CD4-positive, CD25-positive, alpha-beta regulatory T cell (primary cell): ENCODE measurements at regions not wholly inside any gene's neighbourhood (a gene's known extent, or its start where the extent isn't known, plus 50 kb on each side); places are given as distances from the start of the nearest gene placed in this dataset.

Experiments
- ATAC-seq, 2 donors: fragments of 150-1000 bp; cut with Tn5 transposase; one replicate each; pipeline ENCODE4 v1.10.0; 2021; ENCODE audit warnings: low read depth in 2 of 2, moderate number of reproducible peaks in 2 of 2, moderate library complexity in 1 of 2
- DNase-seq, 3 donors: peaks; one replicate each; pipeline versions ENCODE4 v3.0.0 to v3.0.0-alpha.2; 2012 to 2022; ENCODE audit warnings: mixed read lengths in 1 of 3
- H3K27ac ChIP-seq: one replicate; pipeline ENCODE4 v1.7.0; 2013; ENCODE audit warnings: mild to moderate bottlenecking, low read length; ENCODE audit not compliant: insufficient read depth, poor library complexity, severe bottlenecking
- H3K27me3 ChIP-seq: one replicate; pipeline ENCODE4 v1.7.0; 2013; ENCODE audit warnings: low read length; ENCODE audit not compliant: control insufficient read depth, insufficient read depth
- H3K36me3 ChIP-seq: one replicate; pipeline ENCODE4 v1.7.0; 2013; ENCODE audit warnings: mild to moderate bottlenecking, low read length, moderate library complexity; ENCODE audit not compliant: control insufficient read depth, insufficient read depth
- H3K4me1 ChIP-seq: 2 replicates; pipeline ENCODE4 v1.7.0; 2013; ENCODE audit warnings: mild to moderate bottlenecking, low read length; ENCODE audit not compliant: insufficient read depth, control insufficient read depth, poor library complexity, severe bottlenecking
- H3K4me3 ChIP-seq: one replicate; pipeline ENCODE4 v1.7.0; 2013; ENCODE audit warnings: low read depth, mild to moderate bottlenecking, low read length, moderate library complexity
- H3K9me3 ChIP-seq, 2 experiments: 1 replicate in 1 of 2; 2 replicates in 1 of 2; pipeline ENCODE4 v1.7.0; 2013; ENCODE audit warnings: low read length in 2 of 2, mild to moderate bottlenecking in 1 of 2, moderate library complexity in 1 of 2; ENCODE audit not compliant: control insufficient read depth in 2 of 2
- H3K27ac Mint-ChIP-seq, 3 donors: one replicate each; pipeline ENCODE4 v1.8.0; 2020 to 2022; ENCODE audit warnings: mild to moderate bottlenecking in 3 of 3, mixed read lengths in 3 of 3, moderate library complexity in 2 of 3
- H3K27me3 Mint-ChIP-seq: one replicate; pipeline ENCODE4 v1.8.0; 2022; ENCODE audit warnings: mild to moderate bottlenecking, mixed read lengths
- H3K36me3 Mint-ChIP-seq: one replicate; pipeline ENCODE4 v1.8.0; 2020; ENCODE audit warnings: mixed read lengths
- H3K4me1 Mint-ChIP-seq, 4 donors: one replicate each; pipeline ENCODE4 v1.8.0; 2020 to 2022; ENCODE audit warnings: mixed read lengths in 4 of 4, mild to moderate bottlenecking in 1 of 4
- H3K4me3 Mint-ChIP-seq, 4 donors: one replicate each; pipeline ENCODE4 v1.8.0; 2020 to 2022; ENCODE audit warnings: mild to moderate bottlenecking in 4 of 4, mixed read lengths in 4 of 4, moderate library complexity in 3 of 4
- H3K9me3 Mint-ChIP-seq, 7 donors: one replicate each; pipeline ENCODE4 v1.8.0; 2020 to 2022; ENCODE audit warnings: mixed read lengths in 7 of 7, mild to moderate bottlenecking in 3 of 7, moderate library complexity in 2 of 7

DNA sequence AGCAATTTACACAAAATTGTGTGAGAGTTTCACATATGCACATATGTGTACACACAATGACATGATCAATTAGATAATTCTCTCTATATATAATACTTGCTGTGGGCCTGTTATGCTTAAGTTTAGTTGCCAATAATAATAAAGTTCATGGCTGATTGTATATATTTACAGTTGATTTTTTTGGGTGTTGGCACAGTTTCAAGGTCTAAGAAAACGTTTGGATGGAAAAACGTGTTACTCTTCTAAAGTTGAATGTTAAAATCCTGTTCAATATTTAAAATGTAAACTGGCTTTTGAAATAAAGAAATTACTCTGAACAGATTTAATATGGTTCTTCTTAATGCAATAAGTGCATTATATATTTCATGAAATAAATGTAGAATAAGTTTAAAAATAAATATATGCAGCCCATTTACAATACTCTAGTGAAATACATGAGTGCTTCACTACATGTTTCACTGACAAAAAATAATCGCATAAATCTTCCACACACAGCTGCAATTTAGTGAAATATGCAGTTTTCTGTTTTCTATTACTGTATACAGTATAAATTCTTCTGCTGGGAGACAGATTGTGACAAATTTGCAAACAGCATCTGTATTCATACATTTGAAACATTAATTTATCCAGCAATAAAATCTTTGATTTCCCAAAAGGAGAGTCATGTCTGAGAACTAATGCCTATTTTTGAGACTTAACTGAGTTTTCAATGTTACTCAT lies 586.9 kb upstream of the KLHL1 start:
- H3K36me3 ChIP-seq, result no peaks in the 10 kb centered on the region
- no peak for ATAC-seq

DNA sequence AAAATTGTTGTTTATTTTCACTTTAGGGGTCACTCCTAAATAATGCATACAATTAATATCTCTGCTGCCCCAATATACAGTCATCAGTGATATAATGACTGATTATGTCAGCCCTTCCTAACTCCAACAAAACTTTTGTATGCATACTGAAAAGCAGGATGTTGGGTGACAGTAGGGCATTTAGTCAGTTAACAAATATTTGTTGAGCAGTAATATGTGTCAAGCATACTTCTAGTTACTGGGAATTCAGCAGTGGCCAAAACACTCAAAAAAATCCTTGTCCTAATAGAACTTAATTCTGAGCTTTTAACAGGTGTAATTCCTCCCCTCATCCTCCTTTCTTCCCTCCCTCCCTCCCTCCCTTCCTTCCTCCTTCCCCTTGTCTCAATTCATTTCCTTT lies 560.7 kb upstream of the KLHL1 start:
- peaks cover 0 to 12% (median 4%) of the 10 kb centered on the region in 7 donors for H3K9me3 Mint-ChIP-seq
- no peaks in the 10 kb centered on the region for H3K4me1 ChIP-seq
- no peak overlapping the region for H3K27ac ChIP-seq
- no peaks in the 10 kb centered on the region for H3K36me3 Mint-ChIP-seq
- DNase-seq, result no peak
- no peak for ATAC-seq
- no peak overlapping the region for H3K4me3 Mint-ChIP-seq
- H3K4me1 Mint-ChIP-seq, result no peaks in the 10 kb centered on the region
- peaks cover 0 to 7% of the 10 kb centered on the region in 2 experiments for H3K9me3 ChIP-seq
- no peaks in the 10 kb centered on the region for H3K27me3 Mint-ChIP-seq
- H3K36me3 ChIP-seq, result no peaks in the 10 kb centered on the region
- H3K27me3 ChIP-seq, result no peaks in the 10 kb centered on the region
- no peak overlapping the region for H3K27ac Mint-ChIP-seq
- H3K4me3 ChIP-seq, result no peak overlapping the region

More for the DNA sequence above, 586.9 kb upstream of the KLHL1 start:
- Mint-ChIP-seq H3K27me3 (no peaks in the 10 kb centered on the region), H3K27ac (no peak overlapping the region), H3K9me3 (peaks cover 0 to 16% (median 14%) of the 10 kb centered on the region in 7 donors), H3K4me1 (no peaks in the 10 kb centered on the region), H3K4me3 (no peak overlapping the region), H3K36me3 (no peaks in the 10 kb centered on the region)
- no peak for DNase-seq
- no peak overlapping the region for H3K27ac ChIP-seq
- peaks cover 0 to 6% of the 10 kb centered on the region in 2 experiments for H3K9me3 ChIP-seq
- no peaks in the 10 kb centered on the region for H3K4me1 ChIP-seq
- H3K27me3 ChIP-seq, result no peaks in the 10 kb centered on the region
- no peak overlapping the region for H3K4me3 ChIP-seq

DNA sequence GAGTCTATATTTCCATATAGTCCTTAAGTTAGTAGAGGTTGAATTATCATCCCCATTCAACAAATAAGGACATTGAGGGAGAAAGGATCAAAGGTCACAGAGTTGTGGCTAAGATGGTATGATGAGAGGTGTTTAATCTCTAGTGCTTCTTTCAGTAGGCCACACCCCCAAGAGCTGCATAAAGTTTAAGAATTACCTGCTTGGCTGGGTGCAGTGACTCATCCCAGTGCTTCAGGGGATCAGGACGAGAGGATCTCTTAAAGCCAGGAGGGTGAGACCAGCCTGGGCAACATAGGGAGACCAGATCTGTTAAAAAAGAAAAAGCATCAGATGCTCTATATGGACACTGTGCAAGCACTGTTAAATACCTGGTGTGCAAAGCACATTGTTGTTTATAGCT lies 560.0 kb upstream of the KLHL1 start:
- H3K4me1 Mint-ChIP-seq, result no peaks in the 10 kb centered on the region
- ATAC-seq, result no peak
- no peak for DNase-seq

DNA sequence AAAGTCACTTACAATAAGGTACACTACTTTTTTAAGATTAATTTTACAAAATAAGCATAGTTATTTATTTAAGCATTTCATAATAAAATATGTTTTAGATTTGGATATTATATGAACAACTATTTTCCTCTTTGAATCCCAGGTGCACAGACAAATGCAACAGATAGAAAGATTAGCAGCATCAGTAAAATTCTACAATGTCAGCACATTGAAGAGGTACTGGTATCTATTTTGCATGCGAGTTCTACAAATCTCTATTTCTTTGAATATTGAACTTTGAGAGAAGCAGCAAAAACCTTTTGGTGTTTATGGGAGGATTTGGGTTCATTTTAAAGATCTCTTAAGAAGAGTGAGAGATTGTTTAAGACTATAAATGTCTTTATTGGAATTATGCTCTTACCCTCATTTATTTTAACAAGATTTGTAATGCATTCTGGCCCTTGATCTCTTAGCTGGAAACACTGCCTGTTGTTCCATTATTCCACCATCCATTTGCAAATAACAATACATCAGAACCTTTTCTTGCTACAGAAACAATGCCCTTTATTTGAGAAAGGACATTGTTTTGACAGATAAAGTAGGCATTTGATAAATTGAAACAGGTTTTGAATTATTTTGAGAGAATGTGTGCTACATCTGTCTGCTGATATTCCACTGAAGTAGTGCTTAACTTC lies 558.8 kb upstream of the KLHL1 start:
- Mint-ChIP-seq H3K4me1 (no peaks in the 10 kb centered on the region), H3K4me3 (no peak overlapping the region), H3K27me3 (no peaks in the 10 kb centered on the region), H3K36me3 (no peaks in the 10 kb centered on the region), H3K27ac (no peak overlapping the region), H3K9me3 (peaks cover 0 to 9% (median 4%) of the 10 kb centered on the region in 7 donors)
- Histone ChIP-seq H3K4me3 (no peak overlapping the region), H3K9me3 (no peaks in the 10 kb centered on the region), H3K27ac (no peak overlapping the region), H3K36me3 (no peaks in the 10 kb centered on the region), H3K4me1 (no peaks in the 10 kb centered on the region), H3K27me3 (no peaks in the 10 kb centered on the region)
- no peak for ATAC-seq
- DNase-seq, result no peak

More for the DNA sequence above, 560.0 kb upstream of the KLHL1 start:
- H3K27me3 ChIP-seq, result no peaks in the 10 kb centered on the region
- H3K27ac Mint-ChIP-seq, result no peak overlapping the region
- no peaks in the 10 kb centered on the region for H3K4me1 ChIP-seq
- no peak overlapping the region for H3K4me3 ChIP-seq
- H3K9me3 ChIP-seq, result peaks cover 0 to 7% of the 10 kb centered on the region in 2 experiments
- H3K36me3 Mint-ChIP-seq, result no peaks in the 10 kb centered on the region
- no peaks in the 10 kb centered on the region for H3K36me3 ChIP-seq
- H3K27me3 Mint-ChIP-seq, result no peaks in the 10 kb centered on the region
- peaks cover 0 to 9% (median 4%) of the 10 kb centered on the region in 7 donors for H3K9me3 Mint-ChIP-seq
- no peak overlapping the region for H3K27ac ChIP-seq
- H3K4me3 Mint-ChIP-seq, result no peak overlapping the region

DNA sequence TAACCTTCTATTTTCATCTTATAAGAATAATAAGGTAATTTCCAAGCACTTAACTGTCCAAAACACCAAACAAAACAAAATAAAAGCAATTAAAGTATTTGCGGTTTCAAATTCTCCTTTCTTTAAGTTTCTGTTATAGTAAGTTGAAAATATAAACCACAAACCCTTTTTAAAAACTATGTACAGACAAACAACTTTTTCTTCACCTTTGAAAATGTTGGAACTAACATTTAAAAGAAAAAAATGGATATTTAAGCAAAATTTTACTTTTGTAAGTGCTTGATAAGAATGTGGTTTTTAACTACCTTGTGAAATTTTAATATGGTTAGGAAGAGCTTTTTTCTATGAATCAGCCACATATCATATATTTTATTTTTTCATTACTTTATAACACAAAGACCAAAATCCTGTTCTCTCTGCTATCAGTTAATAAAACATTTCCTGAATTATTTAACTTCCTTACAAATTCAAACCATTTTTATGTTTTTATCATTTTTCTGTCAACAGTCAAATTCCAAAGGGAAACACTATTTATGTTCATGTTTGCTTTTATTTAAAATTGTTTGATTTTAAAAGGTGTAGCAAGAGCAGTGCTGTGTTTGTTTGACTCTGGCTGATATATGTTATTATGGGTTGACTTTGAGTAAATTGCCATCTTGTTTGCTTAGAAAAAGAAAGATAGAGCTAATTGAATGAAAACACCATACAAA lies 554.1 kb upstream of the KLHL1 start:
- ATAC-seq (no peak), DNase-seq (no peak)
- Mint-ChIP-seq H3K4me1 (no peaks in the 10 kb centered on the region), H3K4me3 (no peak overlapping the region), H3K36me3 (no peaks in the 10 kb centered on the region), H3K27ac (no peak overlapping the region), H3K9me3 (peaks cover 0 to 3% (median 1%) of the 10 kb centered on the region in 7 donors), H3K27me3 (no peaks in the 10 kb centered on the region)
- Histone ChIP-seq H3K27ac (no peak overlapping the region), H3K27me3 (no peaks in the 10 kb centered on the region), H3K4me1 (no peaks in the 10 kb centered on the region), H3K4me3 (no peak overlapping the region), H3K9me3 (no peaks in the 10 kb centered on the region), H3K36me3 (no peaks in the 10 kb centered on the region)

DNA sequence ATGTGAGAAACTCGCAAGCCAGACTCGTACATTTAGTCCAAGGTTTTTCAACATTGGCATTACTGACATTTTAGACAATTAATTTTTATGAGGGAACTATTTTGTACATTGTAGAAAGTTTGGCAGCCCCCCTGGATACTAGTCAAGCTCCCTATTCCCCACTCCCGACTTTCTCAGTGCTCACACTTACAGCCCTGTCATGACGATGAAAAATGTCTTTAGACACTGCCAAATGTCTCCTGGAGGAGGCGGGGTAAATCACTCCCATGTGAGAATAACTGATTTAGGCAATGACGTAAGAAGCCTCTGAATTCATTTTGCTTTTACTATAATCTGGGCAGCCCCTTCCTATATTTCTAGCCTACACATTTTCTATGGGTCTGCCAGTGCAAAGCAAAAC lies 535.8 kb upstream of the KLHL1 start:
- H3K27ac ChIP-seq, result no peak overlapping the region
- no peaks in the 10 kb centered on the region for H3K36me3 ChIP-seq
- Mint-ChIP-seq H3K9me3 (peaks cover 0 to 12% (median 2%) of the 10 kb centered on the region in 7 donors), H3K4me1 (no peaks in the 10 kb centered on the region), H3K27ac (no peak overlapping the region), H3K4me3 (no peak overlapping the region), H3K36me3 (no peaks in the 10 kb centered on the region), H3K27me3 (no peaks in the 10 kb centered on the region)
- H3K27me3 ChIP-seq, result no peaks in the 10 kb centered on the region
- no peak for ATAC-seq
- DNase-seq, result no peak
- no peaks in the 10 kb centered on the region for H3K9me3 ChIP-seq
- no peak overlapping the region for H3K4me3 ChIP-seq
- H3K4me1 ChIP-seq, result no peaks in the 10 kb centered on the region

DNA sequence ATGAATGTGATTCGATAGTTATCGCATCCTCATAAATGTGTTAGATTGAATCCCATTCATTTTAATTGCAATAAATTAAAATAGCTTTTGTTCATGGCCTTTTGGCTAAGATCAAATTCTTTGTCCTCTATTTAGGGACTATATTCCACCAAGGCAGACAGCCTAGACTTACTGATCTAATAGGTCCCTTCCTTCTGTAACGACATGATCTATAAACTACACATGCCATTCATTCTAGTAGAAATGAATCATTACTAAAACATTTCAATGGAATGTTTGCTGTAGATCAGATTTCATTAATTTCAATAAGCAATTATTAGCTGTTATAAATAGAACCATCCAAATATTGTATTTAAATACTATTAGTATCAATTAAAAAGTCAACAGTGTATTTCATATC lies 526.6 kb upstream of the KLHL1 start:
- Mint-ChIP-seq H3K9me3 (peaks cover 0 to 19% (median 8%) of the 10 kb centered on the region in 7 donors), H3K27me3 (no peaks in the 10 kb centered on the region), H3K4me3 (no peak overlapping the region), H3K36me3 (no peaks in the 10 kb centered on the region), H3K27ac (no peak overlapping the region), H3K4me1 (no peaks in the 10 kb centered on the region)
- no peaks in the 10 kb centered on the region for H3K9me3 ChIP-seq
- H3K4me3 ChIP-seq, result no peak overlapping the region
- no peaks in the 10 kb centered on the region for H3K27me3 ChIP-seq
- no peaks in the 10 kb centered on the region for H3K36me3 ChIP-seq
- no peak for ATAC-seq
- H3K27ac ChIP-seq, result no peak overlapping the region
- DNase-seq, result no peak
- no peaks in the 10 kb centered on the region for H3K4me1 ChIP-seq
